Activated CD8-positive, alpha-beta memory T cell treated with anti-CD3 and anti-CD28 coated beads, Interleukin-2, amount 10 ng/mL, durations not matched to agents 7 days and 5 days (primary cell): ENCODE measurements at regions not wholly inside any gene's neighbourhood (a gene's known extent, or its start where the extent isn't known, plus 50 kb on each side); places are given as distances from the start of the nearest gene placed in this dataset.
"Not testable (repeated sequence)": the region's sequence is repeated elsewhere in the genome, so short reads cannot be mapped to it uniquely, and the experiment has no call there.

Experiments used
- ATAC-seq: fragments of 150-1000 bp; cut with Tn5 transposase; one replicate; pipeline ENCODE4 v1.10.0; 2021; ENCODE audit warnings: moderate library complexity
- CTCF ChIA-PET: fragments of 350-600 bp; sonication (Branson Sonifier 250); formaldehyde crosslinking; loops from one replicate; lab custom pipeline; 2021; ENCODE audit warnings: antibody characterized with exemption; lab: Charles Lee
- DNase-seq: peaks from one replicate; pipeline ENCODE4 v3.0.0-alpha.2; 2020
- H3K27ac Mint-ChIP-seq: one replicate; pipeline ENCODE4 v1.8.0; 2021; ENCODE audit warnings: mild to moderate bottlenecking, mixed read lengths
- H3K27me3 Mint-ChIP-seq: one replicate; pipeline ENCODE4 v1.8.0; 2021; ENCODE audit warnings: mixed read lengths
- H3K36me3 Mint-ChIP-seq: one replicate; pipeline ENCODE4 v1.8.0; 2021; ENCODE audit warnings: mild to moderate bottlenecking, mixed read lengths
- H3K4me1 Mint-ChIP-seq: one replicate; pipeline ENCODE4 v1.8.0; 2021; ENCODE audit warnings: mixed read lengths
- H3K4me3 Mint-ChIP-seq: one replicate; pipeline ENCODE4 v1.8.0; 2021; ENCODE audit warnings: mild to moderate bottlenecking, moderate library complexity, mixed read lengths
- H3K9me3 Mint-ChIP-seq: one replicate; pipeline ENCODE4 v1.8.0; 2022; ENCODE audit warnings: low read depth, mixed read lengths

GRCh38 chr20:40282941-40283340 lies 406.1 kb downstream of the MAFB start:
- no peaks in the 10 kb centered on the region for H3K36me3 Mint-ChIP-seq
- no peaks in the 10 kb centered on the region for H3K27me3 Mint-ChIP-seq
- no peak overlapping the region for H3K4me3 Mint-ChIP-seq
- DNase-seq (no peak), ATAC-seq (no peak)
- no peak overlapping the region for H3K27ac Mint-ChIP-seq
- H3K9me3 Mint-ChIP-seq: no peaks in the 10 kb centered on the region
- no peaks in the 10 kb centered on the region for H3K4me1 Mint-ChIP-seq
- CTCF ChIA-PET: no interaction called here

DNA sequence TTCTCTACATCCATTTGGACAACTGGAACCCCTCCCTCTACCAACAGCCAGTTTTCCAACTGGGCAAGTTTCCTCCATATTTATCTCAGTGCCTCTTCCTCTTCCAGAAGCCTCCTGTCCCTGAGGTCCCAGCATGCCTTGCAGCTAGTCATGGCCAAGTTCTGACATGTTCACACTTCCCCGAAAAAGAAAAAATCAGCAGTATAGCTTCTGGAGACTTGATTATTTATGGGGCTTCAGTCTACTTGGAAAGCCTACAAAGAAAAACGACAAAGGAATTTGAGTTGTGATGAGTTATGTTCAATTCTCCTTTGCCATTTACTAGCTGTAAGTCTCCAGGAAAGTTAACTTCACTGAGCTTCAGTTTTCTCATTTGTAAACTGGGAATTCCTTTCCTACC lies 406.5 kb downstream of the MAFB start:
- CTCF ChIA-PET: no interaction called here

DNA sequence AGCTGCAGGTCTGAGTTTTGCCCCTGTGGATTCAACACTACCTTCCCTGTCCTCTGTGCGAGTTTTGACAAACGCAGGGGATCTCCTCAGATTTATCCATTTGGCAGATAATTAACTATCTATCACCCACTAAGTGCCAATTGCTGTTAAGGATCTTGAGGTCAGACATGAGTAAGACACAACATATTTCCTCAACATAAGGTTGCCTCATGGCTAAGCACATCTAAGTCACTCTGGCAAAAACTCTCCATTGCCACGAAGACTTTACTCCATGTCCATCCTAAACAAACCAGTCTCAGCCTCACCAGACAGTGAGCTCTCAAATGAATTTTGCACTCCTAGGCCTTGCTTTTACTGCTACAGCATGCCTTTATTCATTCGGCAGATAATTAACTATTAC lies 408.4 kb downstream of the MAFB start:
- CTCF ChIA-PET: no interaction called here
- Mint-ChIP-seq H3K36me3 (no peaks in the 10 kb centered on the region), H3K27ac (no peak overlapping the region), H3K4me1 (no peaks in the 10 kb centered on the region), H3K9me3 (no peaks in the 10 kb centered on the region), H3K27me3 (no peaks in the 10 kb centered on the region), H3K4me3 (no peak overlapping the region)
- no peak for DNase-seq
- no peak for ATAC-seq

More for the DNA sequence above, 406.5 kb downstream of the MAFB start:
- no peaks in the 10 kb centered on the region for H3K9me3 Mint-ChIP-seq
- ATAC-seq: no peak
- DNase-seq: no peak
- no peak overlapping the region for H3K4me3 Mint-ChIP-seq
- no peak overlapping the region for H3K27ac Mint-ChIP-seq
- H3K4me1 Mint-ChIP-seq: no peaks in the 10 kb centered on the region
- H3K36me3 Mint-ChIP-seq: no peaks in the 10 kb centered on the region
- no peaks in the 10 kb centered on the region for H3K27me3 Mint-ChIP-seq

- Mint-ChIP-seq H3K4me1 (no peaks in the 10 kb centered on the region), H3K4me3 (no peak overlapping the region), H3K27me3 (no peaks in the 10 kb centered on the region), H3K27ac (no peak overlapping the region), H3K9me3 (no peaks in the 10 kb centered on the region), H3K36me3 (no peaks in the 10 kb centered on the region)
- ATAC-seq: no peak
- DNase-seq: no peak
- CTCF ChIA-PET: no interaction called here
These were observed 409.6 kb downstream of the MAFB start for GRCh38 chr20:40279390-40279789.

- DNase-seq: no peak
- ATAC-seq: no peak
- CTCF ChIA-PET: no interaction called here
- H3K9me3 Mint-ChIP-seq: no peaks in the 10 kb centered on the region
- H3K4me1 Mint-ChIP-seq: no peaks in the 10 kb centered on the region
- H3K27me3 Mint-ChIP-seq: no peaks in the 10 kb centered on the region
- no peaks in the 10 kb centered on the region for H3K36me3 Mint-ChIP-seq
- H3K27ac Mint-ChIP-seq: no peak overlapping the region
- no peak overlapping the region for H3K4me3 Mint-ChIP-seq
These were observed 410.4 kb downstream of the MAFB start for GRCh38 chr20:40278673-40279072.

DNA sequence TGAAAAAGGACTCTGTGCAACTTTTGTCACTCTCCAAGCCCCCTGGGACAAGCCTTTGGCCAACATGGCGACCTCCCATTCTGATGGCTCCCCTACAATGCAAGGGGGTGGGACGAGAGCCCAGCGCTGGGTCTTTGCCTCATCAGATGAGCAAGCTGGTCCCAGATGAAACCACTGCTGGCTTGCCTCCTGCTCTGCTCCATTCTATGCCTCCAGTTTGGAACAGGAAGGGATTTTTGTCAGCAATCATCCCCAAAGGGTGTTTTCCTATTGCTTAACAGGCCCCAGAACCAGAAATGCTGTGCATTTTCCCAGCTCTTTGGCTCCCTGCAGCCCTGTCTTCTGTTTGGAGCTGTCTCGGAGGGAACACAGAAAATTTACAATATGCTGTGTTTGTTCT lies 412.7 kb downstream of the MAFB start:
- Mint-ChIP-seq H3K27ac (no peak overlapping the region), H3K36me3 (no peaks in the 10 kb centered on the region), H3K4me3 (no peak overlapping the region), H3K27me3 (no peaks in the 10 kb centered on the region), H3K9me3 (no peaks in the 10 kb centered on the region), H3K4me1 (no peaks in the 10 kb centered on the region)
- no peak for ATAC-seq
- no peak for DNase-seq
- CTCF ChIA-PET: no interaction called here

DNA sequence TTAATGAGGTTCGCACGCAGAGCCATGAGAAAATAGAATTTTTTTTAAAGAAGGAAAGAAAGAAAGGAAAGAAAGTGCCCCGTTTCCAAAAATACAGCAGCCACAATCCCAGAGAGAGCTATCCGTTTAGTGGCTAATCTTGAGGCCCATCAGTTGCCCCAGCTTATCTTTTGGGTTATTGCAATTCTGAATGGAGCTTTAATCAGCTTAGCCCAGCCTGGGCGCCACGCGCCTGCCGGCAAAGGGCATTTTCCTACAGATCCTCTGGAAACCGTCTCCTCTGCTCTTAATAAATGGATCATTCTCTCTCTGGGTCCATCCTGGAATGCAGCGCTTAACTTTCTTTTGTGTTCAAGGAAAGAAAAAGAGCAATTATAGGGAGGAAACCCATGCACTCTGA lies 413.3 kb downstream of the MAFB start:
- Mint-ChIP-seq H3K36me3 (no peaks in the 10 kb centered on the region), H3K4me1 (no peaks in the 10 kb centered on the region), H3K9me3 (no peaks in the 10 kb centered on the region), H3K27me3 (no peaks in the 10 kb centered on the region), H3K4me3 (no peak overlapping the region), H3K27ac (no peak overlapping the region)
- CTCF ChIA-PET: no interaction called here
- DNase-seq (no peak), ATAC-seq (no peak)

- CTCF ChIA-PET: no interaction called here
- ATAC-seq (no peak), DNase-seq (no peak)
- Mint-ChIP-seq H3K36me3 (no peaks in the 10 kb centered on the region), H3K4me1 (no peaks in the 10 kb centered on the region), H3K4me3 (no peak overlapping the region), H3K27ac (no peak overlapping the region), H3K9me3 (no peaks in the 10 kb centered on the region), H3K27me3 (no peaks in the 10 kb centered on the region)
These were observed 414.0 kb downstream of the MAFB start for GRCh38 chr20:40274912-40275533.

DNA sequence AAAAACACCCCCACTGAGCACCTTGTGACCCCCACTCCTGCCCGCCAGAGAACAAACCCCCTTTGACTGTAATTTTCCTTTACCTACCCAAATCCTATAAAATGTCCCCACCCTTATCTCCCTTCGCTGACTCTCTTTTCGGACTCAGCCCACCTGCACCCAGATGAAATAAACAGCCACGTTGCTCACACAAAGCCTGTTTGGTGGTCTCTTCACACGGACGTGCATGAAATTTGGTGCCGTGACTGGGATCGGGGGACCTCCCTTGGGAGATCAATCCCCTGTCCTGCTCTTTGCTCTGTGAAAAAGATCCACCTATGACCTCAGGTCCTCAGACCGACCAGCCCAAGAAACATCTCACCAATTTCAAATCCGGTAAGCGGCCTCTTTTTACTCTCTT lies 419.8 kb downstream of the MAFB start:
- DNase-seq, H3K4me3 Mint-ChIP-seq, H3K9me3 Mint-ChIP-seq, ATAC-seq, H3K27me3 Mint-ChIP-seq, H3K27ac Mint-ChIP-seq, H3K4me1 Mint-ChIP-seq, CTCF ChIA-PET, H3K36me3 Mint-ChIP-seq: not testable (repeated sequence)

DNA sequence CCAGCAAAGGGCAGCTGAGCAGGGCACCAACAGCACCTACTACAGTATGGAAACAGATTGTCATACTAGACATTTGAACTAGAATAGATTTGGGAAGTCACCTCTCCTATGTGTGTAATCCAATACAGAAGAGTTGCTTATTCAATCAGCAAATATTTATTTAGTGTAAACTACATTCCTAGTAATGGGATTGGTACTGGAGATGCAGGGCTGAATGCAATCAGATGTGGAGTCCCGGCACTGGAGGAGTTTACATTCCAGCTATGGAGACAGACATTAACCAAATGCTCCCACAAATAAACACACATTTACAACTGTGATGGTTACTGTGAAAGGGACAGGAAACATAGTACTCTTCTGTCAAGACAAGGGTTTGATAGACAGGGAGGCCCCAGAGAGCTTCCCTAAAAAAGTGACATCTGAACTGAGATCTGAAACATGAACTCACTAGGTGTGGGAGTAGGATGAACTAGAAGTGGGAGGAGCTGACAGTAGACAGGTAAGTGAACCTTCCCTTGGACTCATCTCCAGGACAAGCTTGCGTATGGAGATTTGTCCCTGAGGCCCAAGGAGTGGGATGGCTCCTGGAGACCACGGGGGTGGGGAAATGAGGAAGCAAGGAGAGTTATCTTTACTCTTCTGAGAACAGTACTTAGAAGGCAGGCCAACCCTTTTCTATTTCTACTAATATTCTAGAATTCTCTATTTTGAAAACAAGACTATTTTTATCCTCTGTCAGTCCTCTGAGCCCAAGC lies 420.5 kb downstream of the MAFB start:
- CTCF ChIA-PET: no interaction called here
- no peaks in the 10 kb centered on the region for H3K27me3 Mint-ChIP-seq
- H3K9me3 Mint-ChIP-seq: no peaks in the 10 kb centered on the region
- H3K4me1 Mint-ChIP-seq: no peaks in the 10 kb centered on the region
- H3K36me3 Mint-ChIP-seq: no peaks in the 10 kb centered on the region
- DNase-seq: no peak
- H3K27ac Mint-ChIP-seq: no peak overlapping the region
- no peak overlapping the region for H3K4me3 Mint-ChIP-seq
- no peak for ATAC-seq

- ATAC-seq: no peak
- Mint-ChIP-seq H3K36me3 (no peaks in the 10 kb centered on the region), H3K27ac (no peak overlapping the region), H3K4me1 (no peaks in the 10 kb centered on the region), H3K27me3 (no peaks in the 10 kb centered on the region), H3K4me3 (no peak overlapping the region), H3K9me3 (no peaks in the 10 kb centered on the region)
- no peak for DNase-seq
- CTCF ChIA-PET: no interaction called here
These were observed 423.1 kb downstream of the MAFB start for GRCh38 chr20:40265825-40266533.

- no peak overlapping the region for H3K27ac Mint-ChIP-seq
- no peak overlapping the region for H3K4me3 Mint-ChIP-seq
- H3K9me3 Mint-ChIP-seq: no peaks in the 10 kb centered on the region
- H3K27me3 Mint-ChIP-seq: no peaks in the 10 kb centered on the region
- no peak for ATAC-seq
- H3K36me3 Mint-ChIP-seq: no peaks in the 10 kb centered on the region
- DNase-seq: no peak
- H3K4me1 Mint-ChIP-seq: no peaks in the 10 kb centered on the region
- CTCF ChIA-PET: no interaction called here
These were observed 426.8 kb downstream of the MAFB start for GRCh38 chr20:40262219-40262618.

- Mint-ChIP-seq H3K9me3 (no peaks in the 10 kb centered on the region), H3K4me1 (no peaks in the 10 kb centered on the region), H3K27me3 (no peaks in the 10 kb centered on the region), H3K27ac (no peak overlapping the region), H3K4me3 (no peak overlapping the region), H3K36me3 (no peaks in the 10 kb centered on the region)
- DNase-seq (no peak), ATAC-seq (no peak)
- CTCF ChIA-PET: no interaction called here
These were observed 430.1 kb downstream of the MAFB start for GRCh38 chr20:40258931-40259330.

DNA sequence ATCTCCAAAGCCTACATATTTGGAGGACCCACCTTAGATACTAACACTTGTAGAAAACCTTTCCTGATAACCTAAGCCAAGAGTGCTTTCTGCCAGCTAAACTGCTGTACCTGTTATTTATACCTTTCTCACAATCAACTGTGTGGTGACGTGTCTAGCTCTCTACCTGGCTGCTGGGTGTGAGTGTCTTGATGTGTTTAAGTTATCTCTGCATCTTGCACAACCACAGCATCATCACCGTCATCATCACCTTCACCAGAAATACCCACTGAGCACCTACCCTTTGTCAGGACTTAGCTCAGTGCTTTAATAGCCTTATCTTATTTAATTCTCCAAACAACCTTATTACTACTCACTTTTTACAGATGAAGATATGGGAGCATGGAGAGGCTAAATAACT lies 431.3 kb downstream of the MAFB start:
- CTCF ChIA-PET: no interaction called here
- DNase-seq (no peak), ATAC-seq (no peak)
- H3K36me3 Mint-ChIP-seq: no peaks in the 10 kb centered on the region
- no peak overlapping the region for H3K4me3 Mint-ChIP-seq
- no peak overlapping the region for H3K27ac Mint-ChIP-seq
- no peaks in the 10 kb centered on the region for H3K27me3 Mint-ChIP-seq
- H3K9me3 Mint-ChIP-seq: peaks cover 2% of the 10 kb centered on the region
- H3K4me1 Mint-ChIP-seq: no peaks in the 10 kb centered on the region
